PC-3 (cell line): ENCODE measurements at regions not wholly inside any gene's neighbourhood (a gene's known extent, or its start where the extent isn't known, plus 50 kb on each side); places are given as distances from the start of the nearest gene placed in this dataset.

Experiments
- CTCF ChIP-seq: fragments of 300-600 bp; sonication (generic); conservative IDR thresholded peaks from 2 replicates; pipeline ENCODE4 v1.5.1; 2017; ENCODE audit warnings: antibody characterized with exemption, low read depth, mild to moderate bottlenecking, low read length
- EZH2phosphoT487 ChIP-seq: fragments of 300-600 bp; sonication (generic); IDR thresholded peaks from 2 replicates; pipeline ENCODE4 v1.6.1; 2018; ENCODE audit warnings: mild to moderate bottlenecking, antibody characterized with exemption, low read length, borderline replicate concordance

- TF ChIP-seq EZH2phosphoT487 (no peak), CTCF (no peak)
Observed at GRCh38 chr6:168888102-168888501, 365.5 kb downstream of the THBS2 start.
